NCI-H2107 (cell line): ENCODE measurements at regions not wholly inside any gene's neighbourhood (a gene's known extent, or its start where the extent isn't known, plus 50 kb on each side); places are given as distances from the start of the nearest gene placed in this dataset.
"Not testable (repeated sequence)": the region's sequence is repeated elsewhere in the genome, so short reads cannot be mapped to it uniquely, and the experiment has no call there.

Experiments used
- DNase-seq: peaks from one replicate; lab custom pipeline; 2025; lab: John Stamatoyannopoulos, UW

DNA sequence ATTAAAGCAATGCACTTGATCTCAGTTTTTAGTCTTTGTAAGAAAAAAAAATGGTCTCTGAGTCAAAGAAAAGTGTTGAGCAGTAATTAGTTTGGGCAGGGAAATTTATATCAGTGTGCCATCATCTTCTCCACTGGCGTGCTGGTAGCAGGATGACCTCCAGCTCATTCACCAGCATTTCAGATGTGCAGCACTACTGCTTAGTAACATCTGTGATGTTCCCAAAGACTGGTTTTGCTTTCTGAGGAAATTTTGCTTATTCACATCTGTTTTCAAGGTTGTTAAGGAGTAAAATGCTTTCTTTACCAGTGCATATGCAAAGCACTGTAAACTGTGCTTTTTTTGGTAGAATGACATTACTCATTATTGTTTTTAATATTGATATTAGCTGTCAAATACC lies 540.4 kb downstream of the TRAM1L1 start:
- no peak for DNase-seq

DNA sequence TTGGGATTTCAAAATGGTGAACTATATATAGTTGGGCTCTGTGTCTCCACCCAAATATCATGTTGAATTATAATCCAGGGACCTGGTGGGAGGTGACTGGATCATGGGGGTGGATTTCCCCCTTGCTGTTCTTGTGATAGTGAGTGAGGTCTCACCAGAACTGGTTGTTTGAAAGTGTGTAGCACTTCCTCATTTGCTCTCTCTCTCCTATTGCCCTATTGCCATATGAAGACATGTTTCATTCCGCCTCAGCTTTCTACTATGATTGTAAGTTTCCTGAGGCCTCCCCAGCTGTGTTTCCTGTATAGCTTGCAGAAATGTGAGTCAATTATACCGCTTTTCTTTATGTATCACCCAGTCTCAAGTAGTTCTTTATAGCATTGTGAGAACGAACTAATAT lies 545.6 kb downstream of the TRAM1L1 start:
- DNase-seq = no peak

DNA sequence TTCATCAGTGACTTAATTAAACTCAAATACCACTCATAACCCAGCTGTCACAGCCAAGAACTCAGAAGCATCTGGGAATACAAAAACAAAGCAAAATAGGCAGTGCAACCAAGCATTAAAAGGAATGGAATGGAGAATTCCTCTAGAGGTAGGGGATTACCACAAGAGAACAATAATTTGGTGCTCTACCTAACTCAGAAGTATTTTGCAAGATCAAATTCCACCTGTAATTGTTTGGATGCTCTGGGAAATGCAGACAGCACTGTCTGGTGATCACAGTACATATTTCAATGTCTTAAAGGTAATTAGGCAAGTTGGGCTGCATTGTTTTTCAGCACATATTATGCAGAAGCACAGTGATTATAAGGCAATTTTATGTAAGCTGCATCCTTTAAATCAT lies 547.5 kb downstream of the TRAM1L1 start:
- no peak for DNase-seq

DNA sequence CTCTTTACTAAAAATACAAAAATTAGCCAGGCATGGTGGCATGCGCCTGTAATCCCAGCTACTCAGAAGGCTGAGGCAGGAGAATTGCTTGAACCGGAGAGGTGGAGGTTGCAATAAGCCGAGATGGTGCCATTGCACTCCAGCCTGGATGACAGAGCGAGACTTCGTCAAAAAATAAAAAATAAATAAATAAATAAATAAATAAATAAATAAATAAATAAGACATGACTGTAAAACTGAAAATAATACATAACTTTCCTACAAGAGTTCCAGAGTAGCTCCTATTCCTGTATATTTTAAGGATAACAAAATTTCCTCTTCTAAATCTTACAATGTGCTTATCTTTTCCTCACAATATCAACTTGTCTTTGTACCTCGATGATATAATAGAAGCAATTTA lies 549.4 kb downstream of the TRAM1L1 start:
- not testable (repeated sequence) for DNase-seq

DNA sequence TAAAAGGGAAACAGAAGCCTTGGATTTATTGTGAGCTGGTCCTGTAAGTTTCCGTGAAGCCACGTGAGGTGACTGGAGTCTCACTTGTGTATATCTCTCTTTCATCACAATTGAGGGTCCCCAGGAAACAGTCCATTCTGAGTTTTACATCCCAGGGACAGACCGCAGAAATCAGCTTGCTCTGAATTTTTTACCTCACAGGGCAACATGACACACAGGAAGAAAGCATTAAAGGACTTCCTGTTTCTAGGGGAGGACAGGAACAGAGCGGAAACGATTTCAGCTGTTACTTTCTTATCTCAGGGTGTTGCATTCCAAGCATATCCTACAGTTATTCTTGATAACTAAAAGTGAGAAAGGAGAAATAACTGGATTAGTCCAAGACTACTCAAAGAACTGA lies 553.5 kb downstream of the TRAM1L1 start:
- no peak for DNase-seq

DNA sequence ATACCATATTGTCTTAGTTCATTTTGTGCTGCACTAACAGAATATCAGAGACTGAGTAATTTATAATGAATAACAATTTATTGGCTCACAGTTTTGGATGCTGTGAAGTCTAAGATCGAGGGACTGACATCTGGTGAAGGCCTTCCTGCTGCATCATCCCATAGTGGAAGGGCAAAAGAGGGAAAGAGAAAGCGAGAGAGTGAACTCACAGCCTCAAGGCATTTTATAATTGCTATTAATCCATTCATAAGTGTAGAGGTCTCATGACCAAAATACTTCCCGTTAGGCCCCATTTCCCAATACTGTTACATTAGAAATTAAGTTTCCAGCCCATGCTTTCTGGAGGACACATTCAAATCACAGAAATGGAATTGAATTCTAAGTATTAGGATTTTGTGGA lies 554.4 kb downstream of the TRAM1L1 start:
- DNase-seq = no peak

DNA sequence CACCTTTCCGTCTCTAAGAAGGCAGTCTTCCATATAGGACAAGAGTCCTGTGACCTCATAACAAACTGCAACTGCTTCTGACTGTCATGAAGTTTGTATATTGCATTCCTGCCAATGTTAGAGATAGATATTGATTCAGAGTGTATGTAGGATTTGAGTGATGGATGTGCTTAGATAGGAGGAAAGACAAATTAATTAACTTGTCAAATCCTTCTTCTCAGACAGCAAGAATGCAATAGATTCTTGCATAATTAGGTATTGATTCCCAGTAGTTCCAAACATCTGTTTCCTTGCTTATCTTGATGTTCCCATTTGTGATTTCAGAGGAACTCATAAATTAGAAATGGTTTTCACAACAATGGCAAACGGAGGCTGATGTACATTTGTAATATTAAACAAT lies 555.3 kb downstream of the TRAM1L1 start:
- DNase-seq = no peak

DNA sequence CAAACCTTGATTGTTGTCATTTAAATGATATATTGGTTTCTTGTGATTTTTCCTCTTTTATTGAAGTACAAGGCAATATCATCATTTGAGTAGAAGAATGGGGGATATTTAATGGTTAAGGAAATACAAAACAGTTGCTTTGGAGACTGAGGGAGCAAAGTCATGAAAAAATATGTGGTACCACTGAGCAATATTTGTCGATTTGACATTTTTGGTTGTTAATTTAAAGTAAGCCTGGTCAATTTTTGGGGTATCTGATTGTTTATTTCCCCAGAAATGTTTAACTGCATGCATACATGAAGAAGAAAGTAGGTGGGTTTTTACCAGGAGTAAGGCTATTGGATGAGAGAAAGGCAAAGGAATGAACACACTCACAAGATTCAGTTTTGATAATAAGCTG lies 556.2 kb downstream of the TRAM1L1 start:
- DNase-seq = no peak

DNA sequence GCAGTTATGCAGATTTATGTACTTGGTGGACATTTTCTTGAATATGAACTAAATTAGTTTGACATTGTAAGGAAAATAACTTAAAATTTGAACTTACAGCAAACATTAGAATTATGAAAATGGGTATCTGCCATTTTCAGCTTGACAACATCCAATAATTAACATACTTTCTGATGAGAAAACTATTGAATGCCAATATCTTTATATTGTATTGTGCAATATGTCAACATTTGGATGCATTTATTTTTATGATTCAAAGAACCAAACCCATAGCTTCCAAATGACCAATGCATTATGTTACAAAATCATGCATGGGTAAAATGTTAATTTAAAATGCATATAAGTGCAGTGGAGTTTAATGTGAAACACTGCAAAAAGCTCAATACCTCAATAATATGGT lies 562.5 kb downstream of the TRAM1L1 start:
- DNase-seq = no peak

DNA sequence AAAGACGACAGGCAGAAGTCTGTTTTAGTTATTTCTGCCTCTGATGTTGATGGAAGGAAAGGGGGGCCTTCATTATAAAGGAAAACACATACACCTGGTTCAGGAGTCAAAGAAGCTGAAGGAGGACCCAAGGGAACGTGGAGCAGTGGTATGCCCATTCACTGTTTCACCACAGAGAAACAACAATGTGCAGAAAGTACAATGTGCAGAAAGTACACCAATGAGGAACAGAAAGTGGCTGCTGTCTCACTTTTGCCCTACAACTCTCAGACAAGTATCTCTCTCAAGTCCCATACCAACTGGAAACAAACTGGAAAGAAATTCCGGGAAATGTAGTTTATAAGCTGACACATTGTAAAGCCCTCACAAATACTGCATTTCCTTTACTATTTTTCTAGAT lies 564.5 kb downstream of the TRAM1L1 start:
- DNase-seq = no peak

DNA sequence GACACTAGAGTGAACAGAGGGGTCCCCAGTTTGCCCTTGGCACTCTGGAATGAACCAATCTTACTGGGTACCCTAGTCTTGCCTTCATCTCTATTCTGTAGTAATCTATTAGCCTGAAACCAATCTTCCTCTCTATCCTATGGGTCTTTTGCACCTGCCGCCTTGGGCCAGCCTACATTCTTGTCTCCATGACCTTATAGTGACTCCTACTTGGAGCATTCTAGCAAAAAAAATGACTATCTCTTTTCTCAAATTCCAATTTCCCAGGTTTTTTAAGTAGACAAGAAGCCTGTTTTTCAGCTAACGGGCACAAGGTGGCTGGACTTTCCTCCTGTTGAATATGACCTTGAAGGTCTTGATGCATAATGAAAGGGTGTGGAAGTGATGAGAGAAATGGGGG lies 568.7 kb downstream of the TRAM1L1 start:
- DNase-seq = no peak

DNA sequence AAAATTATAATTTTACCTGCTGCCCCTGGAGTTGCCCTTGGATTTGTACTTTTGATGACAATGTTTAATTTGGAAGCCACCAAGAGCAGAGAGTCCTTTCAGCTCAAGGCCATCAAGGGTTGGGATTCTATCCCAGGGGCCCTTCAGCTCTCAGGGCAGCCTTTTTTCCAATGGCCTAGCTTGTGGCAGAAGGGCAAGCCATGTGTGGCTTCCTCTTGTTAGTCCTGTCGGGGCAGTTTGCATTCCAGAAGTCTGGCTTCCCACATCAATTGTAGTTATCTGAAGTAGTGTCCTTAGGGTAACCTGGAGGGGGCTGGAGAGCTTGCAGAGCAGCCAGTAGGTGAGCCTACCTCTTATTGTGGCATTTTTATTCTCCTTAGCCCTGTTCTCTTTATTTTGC lies 569.4 kb downstream of the TRAM1L1 start:
- no peak for DNase-seq

DNA sequence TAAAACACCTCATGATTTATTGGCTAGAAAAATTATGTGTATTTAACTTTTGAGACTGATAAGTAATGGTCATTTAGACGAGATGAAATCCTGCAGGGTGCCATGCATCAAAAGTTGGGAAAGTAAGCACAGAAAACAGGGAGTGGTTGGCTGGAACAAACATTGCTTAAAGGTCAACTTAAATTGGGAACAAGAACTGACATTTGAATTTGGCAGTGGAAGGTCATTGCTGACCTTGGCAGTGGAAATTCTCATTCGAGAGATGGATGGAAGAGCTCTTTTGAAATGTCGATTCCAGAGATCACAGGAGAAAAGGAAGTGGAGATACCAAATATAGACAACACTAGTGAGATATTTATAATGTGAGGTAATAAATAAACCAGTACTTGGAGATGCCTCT lies 572.8 kb downstream of the TRAM1L1 start:
- no peak for DNase-seq

DNA sequence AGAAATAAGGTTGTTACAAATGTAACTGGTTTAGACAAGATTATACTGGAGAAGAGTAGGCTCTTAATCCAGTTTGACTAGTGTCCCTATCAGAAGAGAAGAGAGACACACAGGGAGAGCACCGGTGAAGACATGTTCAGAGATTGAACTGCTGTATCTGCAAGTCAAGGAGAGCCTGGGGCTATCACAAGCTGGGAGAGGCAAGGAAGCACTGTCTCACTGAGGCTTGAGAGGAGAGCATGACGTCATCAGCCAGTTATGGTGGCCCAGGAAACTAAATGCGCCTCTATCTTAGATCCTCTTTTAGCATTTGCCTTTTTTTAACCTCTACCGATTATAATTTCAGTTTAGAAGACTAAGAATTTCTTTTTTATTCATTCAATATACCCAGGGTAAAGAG lies 583.4 kb downstream of the TRAM1L1 start:
- no peak for DNase-seq

DNA sequence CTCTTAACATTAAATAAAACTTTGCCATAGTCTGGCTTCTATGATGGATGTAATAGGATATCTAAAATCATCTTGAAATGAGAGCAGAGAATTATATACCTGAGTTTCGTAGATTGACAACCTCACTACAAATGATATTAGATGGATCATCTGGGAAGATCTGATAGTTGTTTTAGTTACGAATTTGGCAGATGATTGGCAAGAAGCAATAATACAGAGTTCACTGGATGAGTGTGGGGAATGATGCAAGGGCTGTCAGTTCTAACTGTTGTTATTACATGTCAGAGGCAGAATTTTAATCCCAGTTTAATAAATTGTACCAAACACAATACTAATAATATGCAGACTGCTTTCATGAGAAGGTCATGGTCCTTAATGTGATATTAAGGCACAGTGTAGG lies 585.2 kb downstream of the TRAM1L1 start:
- no peak for DNase-seq

DNA sequence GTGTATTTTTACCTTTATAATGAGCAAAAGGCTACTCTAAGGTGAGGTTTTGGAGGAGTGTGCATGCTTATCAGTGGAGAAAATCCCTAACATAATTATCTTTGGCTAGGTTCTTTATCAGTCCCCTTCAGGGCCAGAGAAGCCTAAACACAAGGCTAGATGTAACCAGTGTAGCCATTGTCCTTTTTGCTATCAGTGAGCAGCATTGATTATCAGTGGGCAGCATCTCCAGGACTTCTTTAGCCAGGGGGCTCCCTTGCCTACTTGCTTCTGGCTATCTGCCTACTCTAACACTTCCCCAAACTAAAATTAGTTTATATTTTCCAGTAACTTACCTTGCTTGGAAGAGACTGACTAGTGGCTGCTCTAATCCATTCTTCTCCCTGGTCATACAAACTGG lies 595.6 kb downstream of the TRAM1L1 start:
- no peak for DNase-seq

DNA sequence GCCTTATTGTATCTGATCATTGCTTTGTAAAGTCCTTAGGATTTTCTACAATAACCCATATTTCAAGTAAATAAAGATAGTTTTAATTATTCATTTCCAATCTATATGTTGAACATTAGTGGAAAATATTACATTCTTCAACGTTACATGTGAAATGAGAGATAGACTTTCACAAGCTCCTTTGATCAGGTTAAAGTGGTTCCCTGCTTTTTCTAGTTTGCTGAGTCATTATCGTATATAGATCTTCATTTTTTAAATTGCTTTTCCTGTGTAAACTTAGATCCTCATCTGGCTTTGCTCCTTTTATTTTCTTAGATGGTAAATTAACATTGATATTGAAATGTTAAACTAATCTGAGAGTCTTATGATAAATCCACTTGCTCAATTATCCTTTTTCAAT lies 599.0 kb downstream of the TRAM1L1 start:
- DNase-seq = no peak

DNA sequence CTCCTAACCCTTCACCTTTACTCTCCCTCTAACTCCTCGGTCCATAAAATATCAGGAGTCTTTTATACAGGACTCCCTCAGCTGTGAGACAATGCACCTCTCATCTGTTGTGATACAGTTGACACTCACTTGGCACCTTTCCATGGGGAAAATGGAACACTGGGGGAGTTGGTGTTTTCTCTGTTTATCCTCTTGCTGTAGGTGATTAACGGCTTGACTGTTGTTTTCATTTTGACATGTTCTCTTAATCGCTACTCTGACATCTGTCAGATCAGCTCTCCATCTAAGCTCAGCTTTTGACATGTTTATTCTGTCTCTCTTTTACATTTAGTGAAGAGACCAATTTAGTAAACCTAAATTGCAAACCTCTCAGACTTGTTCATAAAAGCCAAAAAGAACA lies 604.8 kb downstream of the TRAM1L1 start:
- DNase-seq = no peak

DNA sequence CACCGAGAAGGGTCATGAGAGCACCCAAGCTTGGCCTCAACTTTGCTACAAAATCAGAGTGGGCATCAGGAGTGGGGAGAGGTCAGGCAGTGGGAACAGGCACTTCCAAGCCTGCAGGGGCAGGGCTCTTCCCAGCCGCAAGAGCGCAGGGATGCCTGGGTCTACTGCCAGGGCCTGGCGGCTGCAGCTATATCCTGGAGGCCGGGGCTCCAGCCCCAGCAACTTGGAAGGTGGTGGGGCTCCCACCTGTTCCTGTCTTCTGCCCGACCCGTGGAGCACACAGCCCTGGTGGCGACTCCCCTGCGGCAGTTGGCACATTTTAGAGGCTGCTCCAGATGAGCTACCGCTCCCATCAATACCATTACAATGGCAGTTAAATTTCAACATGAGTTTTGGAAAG lies 607.0 kb downstream of the TRAM1L1 start:
- no peak for DNase-seq

DNA sequence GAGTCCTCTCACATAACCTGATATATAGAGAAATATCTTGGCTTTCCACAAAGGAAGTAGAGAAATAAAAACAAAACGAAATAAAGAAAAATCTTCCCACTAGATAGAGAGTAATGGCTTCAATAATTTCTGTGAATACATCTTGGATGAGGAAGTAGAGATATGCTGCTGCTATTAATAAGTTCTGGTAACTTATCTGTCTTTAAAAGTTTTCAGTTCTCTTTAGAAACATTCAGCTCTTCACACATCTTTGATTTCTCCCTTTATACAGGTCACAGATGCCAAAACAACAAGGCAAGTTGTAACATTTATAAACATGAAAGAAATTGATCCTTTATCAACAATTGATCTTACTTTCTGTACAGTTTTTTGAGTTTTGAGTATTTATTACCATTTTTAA lies 615.8 kb downstream of the TRAM1L1 start:
- no peak for DNase-seq

DNA sequence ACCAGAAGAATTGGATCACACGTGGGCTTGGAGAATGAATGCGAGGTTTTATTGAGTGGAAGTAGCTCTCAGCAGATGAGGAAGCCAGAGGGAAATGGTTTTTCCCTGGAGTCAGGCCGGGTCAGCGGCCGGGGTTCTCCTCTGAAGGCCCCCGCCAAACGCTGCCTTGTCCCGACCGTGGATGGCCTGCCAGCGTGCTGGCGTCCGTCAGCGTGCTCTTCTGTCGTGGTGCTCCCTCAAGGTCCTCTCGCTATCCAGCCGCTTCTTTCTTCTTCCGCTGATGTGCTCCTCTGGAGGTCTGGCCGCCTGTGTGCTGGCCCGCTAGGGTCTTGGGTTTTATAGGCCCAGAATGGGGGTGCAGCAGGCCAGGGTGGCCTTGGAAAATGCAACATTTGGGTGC lies 632.2 kb downstream of the TRAM1L1 start:
- no peak for DNase-seq

DNA sequence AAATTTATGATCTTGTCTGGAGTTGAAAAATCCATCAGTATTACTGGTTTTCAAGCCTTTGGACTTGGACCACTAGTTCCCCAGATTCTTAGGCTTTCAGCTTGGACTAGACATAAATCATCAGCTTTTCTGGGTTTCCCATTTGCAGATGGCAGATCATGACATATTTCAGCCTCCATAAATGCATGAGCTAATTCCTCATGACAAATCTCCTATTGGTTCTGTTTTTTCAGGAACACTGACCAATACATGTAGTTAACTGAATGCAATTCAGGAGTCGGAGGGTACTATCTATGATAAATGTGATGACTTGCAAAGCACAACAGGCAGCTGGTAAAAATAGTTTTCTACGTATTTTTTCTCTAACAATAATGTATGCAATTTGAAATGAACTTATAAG lies 635.6 kb downstream of the TRAM1L1 start:
- DNase-seq = no peak

DNA sequence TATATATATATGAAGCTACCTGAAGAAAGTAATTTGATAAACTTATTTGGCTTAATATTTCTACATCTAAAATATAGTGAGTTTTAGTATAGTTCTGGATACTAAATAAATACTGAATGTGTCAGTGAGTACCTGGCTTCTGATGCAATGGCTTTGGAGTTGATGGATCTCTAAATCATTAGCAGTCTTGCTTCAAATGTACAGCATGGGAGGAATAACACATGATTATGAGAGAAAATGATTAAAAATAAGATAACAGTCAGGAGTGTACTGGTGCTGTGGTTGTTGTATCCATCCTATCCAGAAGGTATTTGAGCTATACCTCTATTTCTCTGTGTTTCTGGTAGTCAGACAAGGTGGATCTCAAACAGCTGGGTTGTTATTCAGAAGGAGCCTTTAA lies 641.3 kb downstream of the TRAM1L1 start:
- no peak for DNase-seq

DNA sequence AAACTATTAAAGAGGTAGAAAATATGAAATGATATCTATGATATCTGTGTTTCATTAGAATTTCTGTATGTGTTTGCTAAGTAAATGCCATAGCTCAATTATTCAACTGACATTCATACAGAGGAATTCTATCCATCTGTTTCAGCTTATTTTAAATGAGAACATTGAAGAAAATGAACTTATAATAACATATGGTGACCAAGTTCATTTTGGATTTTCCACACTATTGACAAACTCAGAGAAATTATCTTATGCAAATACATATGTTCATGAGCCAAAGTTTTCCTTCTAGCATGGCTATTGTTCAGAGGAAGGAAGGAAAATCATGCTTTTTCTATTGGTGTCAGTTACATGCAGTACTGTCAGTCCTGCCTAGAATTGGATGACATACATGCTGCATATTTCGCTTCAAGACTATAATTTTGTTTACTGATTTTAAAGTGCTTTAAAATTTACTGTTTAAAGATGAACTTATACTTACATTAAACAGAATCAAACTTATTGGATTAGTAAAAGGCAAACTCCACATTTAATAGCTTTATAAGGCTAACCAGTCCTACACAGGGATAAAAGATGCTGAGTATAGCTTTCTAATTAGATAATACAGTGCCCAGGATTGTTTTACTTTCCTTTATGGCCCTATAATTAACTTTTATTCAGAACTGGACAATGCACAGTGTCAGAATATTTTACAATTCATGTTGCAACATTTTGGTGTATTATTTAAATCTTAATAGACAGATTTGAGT lies 646.2 kb downstream of the TRAM1L1 start:
- no peak for DNase-seq

DNA sequence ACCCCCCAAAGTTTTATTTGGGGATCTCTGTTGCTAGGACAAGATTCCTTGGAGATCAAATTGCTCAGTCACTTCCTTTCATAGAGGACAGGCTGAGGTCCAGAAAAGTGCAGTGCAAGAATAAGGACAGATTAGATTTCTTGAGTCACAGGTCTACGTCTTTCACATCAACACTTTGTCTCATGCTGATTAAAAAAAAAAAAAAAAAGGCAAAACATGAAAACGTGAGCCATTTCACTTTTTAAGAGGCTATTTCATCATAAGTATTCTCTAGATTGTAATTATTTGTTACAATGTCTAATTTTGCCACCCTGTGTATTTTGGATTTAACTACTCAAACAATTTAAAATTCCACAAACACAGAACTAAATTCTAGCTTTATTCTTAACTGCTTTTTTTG lies 647.0 kb downstream of the TRAM1L1 start:
- DNase-seq = no peak
